AG08395 (cell line): ENCODE measurements at regions not wholly inside any gene's neighbourhood (a gene's known extent, or its start where the extent isn't known, plus 50 kb on each side); places are given as distances from the start of the nearest gene placed in this dataset.

Source experiments
- DNase-seq: peaks from one replicate; pipeline ENCODE4 v3.0.0; 2012; ENCODE audit warnings: mixed read lengths, low spot score

GRCh38 chr2:71891719-71892422 is 255.8 kb downstream of the CYP26B1 start:
- DNase-seq = no peak

DNA sequence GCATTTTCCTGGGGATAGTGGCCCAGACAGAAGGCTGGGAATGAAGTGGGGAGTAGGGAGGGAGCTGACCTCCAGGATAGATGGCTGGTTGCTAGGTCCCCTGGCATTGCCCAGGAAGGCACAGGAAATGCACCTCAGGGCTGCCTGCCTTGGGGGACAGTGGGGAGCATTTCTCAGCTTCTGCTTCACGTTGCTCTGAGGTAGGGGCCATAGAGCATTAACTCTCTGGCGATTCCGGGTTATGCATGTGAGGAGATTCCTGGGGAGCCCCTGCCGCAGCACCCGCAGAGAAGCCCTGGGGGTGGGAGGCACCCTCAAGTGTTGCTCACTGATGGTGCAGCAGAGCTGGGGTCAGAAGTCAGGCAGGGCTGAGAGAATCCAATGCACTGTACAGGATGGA is 256.5 kb downstream of the CYP26B1 start:
- DNase-seq = no peak

- DNase-seq = peak; percentile 90
These were observed 257.6 kb downstream of the CYP26B1 start for GRCh38 chr2:71889759-71890684.

DNA sequence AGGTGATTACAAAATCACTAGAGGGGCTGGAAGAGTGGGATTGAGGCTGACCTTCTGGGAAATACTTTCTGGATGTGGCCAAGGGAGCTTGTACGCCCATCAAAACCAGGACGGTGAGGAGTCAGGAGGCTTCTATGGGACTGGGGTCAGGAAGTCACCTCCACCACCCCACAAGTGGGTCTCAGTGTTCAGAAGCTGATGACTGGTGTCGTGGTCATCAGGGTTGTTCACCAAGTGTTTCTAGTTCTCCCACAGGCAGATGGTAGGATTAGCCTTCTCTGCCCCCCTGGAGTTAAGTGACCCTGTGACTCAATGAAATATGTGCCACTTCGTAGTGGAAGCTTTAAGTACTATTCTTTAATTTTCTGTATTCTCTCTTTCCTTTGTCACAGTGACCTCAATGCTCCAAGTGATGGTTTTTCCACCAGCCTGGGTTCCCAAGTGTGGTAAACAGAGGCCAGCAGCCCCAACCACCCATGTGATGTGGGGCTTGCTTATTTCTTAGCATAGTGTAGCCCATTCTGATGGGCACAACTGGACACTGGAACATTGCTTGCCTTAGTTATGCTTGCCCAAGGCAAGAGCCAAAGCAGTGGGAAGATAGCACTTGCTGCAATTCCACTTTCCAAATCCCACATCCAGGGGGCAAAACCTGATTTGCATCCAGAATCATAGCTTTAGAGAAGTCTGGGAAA is 258.8 kb downstream of the CYP26B1 start:
- peak; percentile 17 for DNase-seq

DNA sequence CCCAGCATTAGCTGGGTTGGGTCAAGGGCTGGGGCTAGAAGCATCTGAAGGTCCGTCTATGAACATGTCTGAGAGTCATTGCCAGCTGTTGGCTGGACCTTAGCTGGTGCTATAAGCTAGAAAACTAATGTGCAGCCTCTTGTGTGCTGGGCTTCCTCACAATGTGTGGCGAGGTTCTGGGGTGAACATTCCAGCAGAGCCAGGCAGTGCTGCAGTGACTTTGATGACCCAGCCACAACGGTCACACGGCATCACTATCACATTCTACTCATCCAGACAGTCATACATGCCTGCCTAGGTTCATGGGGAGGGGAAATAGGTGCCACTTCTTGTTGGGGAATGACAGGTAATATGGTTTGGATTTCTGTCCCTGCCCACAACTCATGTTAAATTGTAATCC is 260.5 kb downstream of the CYP26B1 start:
- DNase-seq = no peak

- no peak for DNase-seq
These were observed 261.4 kb downstream of the CYP26B1 start for GRCh38 chr2:71886241-71886640.

GRCh38 chr2:71884303-71885042 is 263.2 kb downstream of the CYP26B1 start:
- DNase-seq = peak; percentile 19

DNA sequence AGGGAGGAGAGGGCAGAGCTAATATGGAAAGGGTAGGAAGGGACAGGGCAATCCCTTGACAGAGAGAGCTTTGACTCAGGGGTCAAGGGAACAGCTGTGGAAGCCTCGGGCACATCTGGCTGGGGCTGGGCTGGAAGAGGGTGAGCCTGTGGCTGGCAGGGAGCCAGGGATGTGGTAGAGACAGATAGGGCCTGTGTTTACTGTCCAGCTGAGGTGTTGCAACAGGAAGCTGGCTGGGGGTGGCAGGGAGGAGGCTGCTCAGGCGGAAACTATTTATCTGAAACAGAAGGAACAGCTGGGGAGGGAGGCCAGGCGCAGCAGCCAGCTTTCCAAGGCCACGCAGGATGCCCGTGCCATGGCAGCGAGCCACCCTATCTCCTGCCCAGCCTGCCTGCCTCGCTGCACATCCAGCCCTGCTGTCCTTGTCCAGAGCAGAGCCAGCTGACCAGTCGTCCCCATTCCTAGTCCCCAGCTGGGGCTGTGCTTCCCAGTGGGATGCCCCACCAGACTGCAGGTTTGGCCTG is 264.7 kb downstream of the CYP26B1 start:
- DNase-seq = peak; percentile 94

GRCh38 chr2:71882236-71882946 is 265.3 kb downstream of the CYP26B1 start:
- DNase-seq = no peak

- peak; percentile 86 for DNase-seq
These were observed 266.6 kb downstream of the CYP26B1 start for GRCh38 chr2:71880846-71881610.

DNA sequence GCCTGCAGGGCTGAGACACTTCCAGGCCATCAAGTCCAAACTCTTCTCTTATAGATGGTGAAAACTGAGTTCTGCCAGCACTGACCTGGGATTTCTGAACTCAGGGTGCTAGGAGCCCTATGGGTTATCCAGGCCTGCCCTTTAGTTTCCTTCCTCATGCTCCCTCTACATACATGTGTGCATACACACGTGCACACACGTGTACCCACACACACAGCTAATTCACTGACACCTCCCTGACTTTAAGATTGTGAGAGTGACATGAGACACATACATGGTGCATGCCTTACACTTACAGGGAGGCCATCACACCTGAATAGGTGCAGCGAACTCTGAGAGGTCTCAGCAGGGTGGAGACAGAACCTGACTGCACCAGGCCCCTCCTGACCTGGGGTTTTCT is 267.4 kb downstream of the CYP26B1 start:
- no peak for DNase-seq

GRCh38 chr2:71879509-71880184 is 268.0 kb downstream of the CYP26B1 start:
- no peak for DNase-seq

DNA sequence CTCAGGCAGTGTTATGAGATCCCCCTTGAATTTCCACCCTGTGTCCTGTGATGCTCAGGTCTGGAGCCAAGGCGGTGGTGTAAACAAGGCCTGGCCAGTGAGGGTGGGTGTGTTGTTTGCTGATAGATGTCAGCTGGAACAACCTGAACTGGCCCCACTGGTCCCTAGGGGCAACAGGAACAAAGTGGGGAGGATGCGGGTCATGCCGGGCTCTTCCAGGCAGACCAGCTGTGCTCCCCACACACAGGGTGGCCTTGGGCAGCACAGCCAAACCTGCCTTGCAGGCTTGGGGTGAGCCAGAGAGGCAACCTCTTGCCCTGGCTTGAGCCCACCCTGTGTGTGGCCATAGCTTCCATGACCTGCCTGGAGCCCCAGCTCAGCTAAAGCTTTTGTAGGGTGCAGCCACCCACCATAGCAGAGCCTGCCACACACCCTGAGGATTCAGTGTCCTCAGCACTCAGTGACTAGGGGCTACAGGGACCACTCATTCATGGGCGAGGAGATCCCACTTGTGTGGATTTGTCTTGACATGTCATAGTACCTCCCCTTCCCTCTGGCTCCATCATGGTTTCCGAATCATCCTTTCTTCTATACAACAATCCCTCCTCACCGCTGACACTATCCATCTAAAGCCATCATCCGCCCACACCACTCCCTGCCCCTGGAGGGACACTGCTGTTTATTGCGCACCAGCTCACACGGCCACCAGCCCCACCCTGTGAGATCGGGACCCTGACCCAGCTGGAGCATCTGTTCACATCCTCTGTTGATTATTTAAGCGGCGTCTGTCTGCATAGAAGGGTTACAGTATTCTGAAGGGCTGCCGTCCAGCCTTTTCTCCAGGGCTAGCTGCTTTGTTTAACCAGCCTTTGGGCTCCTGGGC is 268.8 kb downstream of the CYP26B1 start:
- DNase-seq = no peak

GRCh38 chr2:71877636-71878035 is 270.0 kb downstream of the CYP26B1 start:
- DNase-seq = no peak

- DNase-seq = no peak
These were observed 270.9 kb downstream of the CYP26B1 start for GRCh38 chr2:71876542-71877451.

- no peak for DNase-seq
These were observed 275.1 kb downstream of the CYP26B1 start for GRCh38 chr2:71872466-71873051.

DNA sequence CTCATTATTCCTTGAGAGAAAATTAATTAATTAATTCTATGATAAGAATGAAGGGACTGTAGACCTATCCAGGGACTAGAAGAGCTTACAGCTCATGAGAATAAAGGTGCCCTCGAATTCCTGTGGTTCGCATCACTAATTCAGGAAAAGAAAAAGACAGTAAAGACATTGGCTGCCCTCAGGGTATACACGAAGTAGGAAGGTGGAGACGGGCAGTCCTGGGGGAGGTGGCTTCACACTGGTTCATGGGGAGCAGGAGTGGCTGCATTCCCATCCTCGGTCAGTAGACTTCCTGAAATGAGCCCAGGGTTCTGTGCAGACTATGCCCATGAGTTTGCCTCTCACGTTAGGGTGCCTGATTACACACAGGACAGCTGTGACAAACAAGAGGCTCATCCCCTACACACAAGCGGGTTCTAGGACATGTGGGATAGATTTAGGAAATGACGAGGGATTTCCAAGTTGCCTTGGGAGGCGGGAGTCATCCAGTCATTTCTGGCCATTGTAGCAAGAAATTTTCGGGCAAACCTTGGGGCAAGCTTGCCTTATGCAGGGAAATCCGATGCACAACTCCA is 282.2 kb downstream of the CYP26B1 start:
- no peak for DNase-seq
